Parathyroid adenoma (tissue), 2 donors: ENCODE measurements at regions not wholly inside any gene's neighbourhood (a gene's known extent, or its start where the extent isn't known, plus 50 kb on each side); places are given as distances from the start of the nearest gene placed in this dataset.

Experiments used
- H2AFZ ChIP-seq: fragments of 300-600 bp; sonication (generic); one replicate; pipeline ENCODE4 v1.7.0; 2017; ENCODE audit warnings: antibody characterized with exemption, mild to moderate bottlenecking
- H3K27ac ChIP-seq: fragments of 300-600 bp; sonication (generic); one replicate; pipeline ENCODE4 v1.7.0; 2017
- H3K27me3 ChIP-seq: fragments of 300-600 bp; sonication (generic); one replicate; pipeline ENCODE4 v1.7.0; 2017; ENCODE audit warnings: low read length; ENCODE audit not compliant: control insufficient read depth, insufficient read depth
- H3K36me3 ChIP-seq: fragments of 300-600 bp; sonication (generic); one replicate; pipeline ENCODE4 v1.7.0; 2017; ENCODE audit warnings: low read length; ENCODE audit not compliant: control insufficient read depth, insufficient read depth
- H3K4me1 ChIP-seq: fragments of 300-600 bp; sonication (generic); one replicate; pipeline ENCODE4 v1.7.0; 2017; ENCODE audit warnings: control low read depth
- H3K4me2 ChIP-seq: fragments of 300-600 bp; sonication (generic); one replicate; pipeline ENCODE4 v1.7.0; 2017; ENCODE audit warnings: low read length
- H3K4me3 ChIP-seq: fragments of 300-600 bp; sonication (generic); one replicate; pipeline ENCODE4 v1.7.0; 2017; ENCODE audit warnings: low read depth, low read length
- H3K79me2 ChIP-seq: fragments of 300-600 bp; sonication (generic); one replicate; pipeline ENCODE4 v1.7.0; 2017; ENCODE audit warnings: control low read depth
- H3K9ac ChIP-seq: fragments of 300-600 bp; sonication (generic); one replicate; pipeline ENCODE4 v1.7.0; 2017; ENCODE audit warnings: mild to moderate bottlenecking
- H3K9me3 ChIP-seq: fragments of 300-600 bp; sonication (generic); one replicate; pipeline ENCODE4 v1.7.0; 2017; ENCODE audit warnings: low read length; ENCODE audit not compliant: control insufficient read depth
- CTCF ChIP-seq: fragments of 300-600 bp; sonication (generic); IDR thresholded peaks from one replicate; pipeline ENCODE4 v1.7.0; 2017; ENCODE audit warnings: antibody characterized with exemption, mild to moderate bottlenecking
- donor health status: primary hyperparathyroidism.

- H3K4me1 ChIP-seq = no peaks in the 10 kb centered on the region
- H3K79me2 ChIP-seq = no peaks in the 10 kb centered on the region
- H3K4me2 ChIP-seq = no peak overlapping the region
- no peak overlapping the region for H3K27ac ChIP-seq
- H2AFZ ChIP-seq = no peak overlapping the region
- H3K36me3 ChIP-seq = no peaks in the 10 kb centered on the region
- no peak overlapping the region for H3K9ac ChIP-seq
- no peak overlapping the region for H3K4me3 ChIP-seq
- no peaks in the 10 kb centered on the region for H3K27me3 ChIP-seq
- H3K9me3 ChIP-seq = no peaks in the 10 kb centered on the region
- no peak for TF ChIP-seq CTCF
Observed at GRCh38 chr21:16318651-16319300, 589.0 kb downstream of the USP25 start.

- no peak overlapping the region for H3K27ac ChIP-seq
- no peak overlapping the region for H3K4me2 ChIP-seq
Observed at GRCh38 chr21:16320110-16320509, 590.3 kb downstream of the USP25 start.

GRCh38 chr21:16322454-16322853, 592.7 kb downstream of the USP25 start:
- no peaks in the 10 kb centered on the region for H3K36me3 ChIP-seq
- H3K79me2 ChIP-seq = no peaks in the 10 kb centered on the region
- H2AFZ ChIP-seq = no peak overlapping the region
- TF ChIP-seq CTCF = no peak
- H3K4me1 ChIP-seq = no peaks in the 10 kb centered on the region
- no peaks in the 10 kb centered on the region for H3K27me3 ChIP-seq
- H3K4me3 ChIP-seq = no peak overlapping the region
- no peaks in the 10 kb centered on the region for H3K9me3 ChIP-seq
- no peak overlapping the region for H3K4me2 ChIP-seq
- H3K27ac ChIP-seq = no peak overlapping the region
- no peak overlapping the region for H3K9ac ChIP-seq

More at GRCh38 chr21:16320110-16320509, 590.3 kb downstream of the USP25 start:
- no peaks in the 10 kb centered on the region for H3K4me1 ChIP-seq
- no peak overlapping the region for H2AFZ ChIP-seq
- no peak overlapping the region for H3K4me3 ChIP-seq
- TF ChIP-seq CTCF = no peak
- H3K9ac ChIP-seq = no peak overlapping the region
- H3K79me2 ChIP-seq = no peaks in the 10 kb centered on the region
- H3K9me3 ChIP-seq = no peaks in the 10 kb centered on the region
- H3K27me3 ChIP-seq = no peaks in the 10 kb centered on the region
- H3K36me3 ChIP-seq = no peaks in the 10 kb centered on the region

GRCh38 chr21:16323596-16323995, 593.8 kb downstream of the USP25 start:
- Histone ChIP-seq H3K4me1 (no peaks in the 10 kb centered on the region), H3K27ac (no peak overlapping the region), H3K9me3 (no peaks in the 10 kb centered on the region), H3K4me3 (no peak overlapping the region), H3K9ac (no peak overlapping the region), H3K4me2 (no peak overlapping the region), H2AFZ (no peak overlapping the region), H3K79me2 (no peaks in the 10 kb centered on the region), H3K36me3 (no peaks in the 10 kb centered on the region), H3K27me3 (no peaks in the 10 kb centered on the region)
- TF ChIP-seq CTCF = no peak

GRCh38 chr21:16324630-16325029, 594.8 kb downstream of the USP25 start:
- Histone ChIP-seq H3K9ac (no peak overlapping the region), H3K4me3 (no peak overlapping the region), H3K4me2 (no peak overlapping the region), H3K79me2 (no peaks in the 10 kb centered on the region), H3K27me3 (no peaks in the 10 kb centered on the region), H3K9me3 (no peaks in the 10 kb centered on the region), H3K4me1 (no peaks in the 10 kb centered on the region), H3K27ac (no peak overlapping the region), H3K36me3 (no peaks in the 10 kb centered on the region), H2AFZ (no peak overlapping the region)
- no peak for TF ChIP-seq CTCF
